GM23338 (cell line): ENCODE measurements at regions not wholly inside any gene's neighbourhood (a gene's known extent, or its start where the extent isn't known, plus 50 kb on each side); places are given as distances from the start of the nearest gene placed in this dataset.

Experiments
- ATAC-seq: fragments of 200-7000 bp; cut with Tn5 transposase; 3 replicates; pipeline ENCODE4 v1.9.1; 2020
- DNase-seq: peaks from one replicate; pipeline ENCODE4 v3.0.0-alpha.2; 2015; ENCODE audit warnings: low spot score
- H2AFZ ChIP-seq: fragments of 200-600 bp; sonication (generic); 2 replicates; pipeline ENCODE4 v1.8.0; 2016; ENCODE audit warnings: antibody characterized with exemption, mild to moderate bottlenecking, moderate library complexity
- H3F3A ChIP-seq: fragments of 200-600 bp; sonication (generic); replicated peaks from 2 replicates; pipeline ENCODE4 v1.8.0; 2017; ENCODE audit warnings: antibody characterized with exemption, mixed run types, low read depth
- H3K27ac ChIP-seq: fragments of 200-600 bp; sonication (generic); 2 replicates; pipeline ENCODE4 v1.6.1; 2016; ENCODE audit warnings: low read depth
- H3K27me3 ChIP-seq: fragments of 200-600 bp; sonication (generic); 2 replicates; pipeline ENCODE4 v1.8.0; 2016; ENCODE audit warnings: mild to moderate bottlenecking, mixed run types, moderate library complexity; ENCODE audit not compliant: insufficient read depth
- H3K36me3 ChIP-seq: fragments of 200-600 bp; sonication (generic); 2 replicates; pipeline ENCODE4 v1.8.0; 2016; ENCODE audit warnings: mild to moderate bottlenecking; ENCODE audit not compliant: insufficient read depth
- H3K4me1 ChIP-seq: fragments of 200-600 bp; sonication (generic); 2 replicates; pipeline ENCODE4 v1.8.0; 2016; ENCODE audit warnings: mild to moderate bottlenecking, moderate library complexity; ENCODE audit not compliant: insufficient read depth
- H3K4me2 ChIP-seq: fragments of 200-600 bp; sonication (generic); 2 replicates; pipeline ENCODE4 v1.7.1; 2017; ENCODE audit warnings: mixed run types
- H3K4me3 ChIP-seq: fragments of 200-600 bp; sonication (generic); 2 replicates; pipeline ENCODE4 v1.6.1; 2016; ENCODE audit warnings: mixed run types
- H3K79me2 ChIP-seq: fragments of 200-600 bp; sonication (generic); replicated peaks from 2 replicates; pipeline ENCODE4 v1.8.0; 2017; ENCODE audit warnings: mild to moderate bottlenecking; ENCODE audit not compliant: insufficient read depth
- H3K9me2 ChIP-seq: fragments of 200-600 bp; sonication (generic); 2 replicates; pipeline ENCODE4 v1.8.0; 2017; ENCODE audit not compliant: insufficient read depth
- H4K20me1 ChIP-seq: fragments of 200-600 bp; sonication (generic); replicated peaks from 2 replicates; pipeline ENCODE4 v1.8.0; 2017; ENCODE audit warnings: mild to moderate bottlenecking; ENCODE audit not compliant: insufficient read depth
- H3K27ac Mint-ChIP-seq: 2 replicates; pipeline ENCODE4 v1.8.0; 2020; ENCODE audit warnings: inconsistent platforms, mild to moderate bottlenecking, moderate library complexity, mixed read lengths
- H3K27me3 Mint-ChIP-seq: 3 replicates; pipeline ENCODE4 v1.8.0; 2022; ENCODE audit warnings: low read depth, mild to moderate bottlenecking, moderate library complexity, mixed read lengths, inconsistent platforms; ENCODE audit not compliant: insufficient read depth, poor library complexity
- H3K36me3 Mint-ChIP-seq: 3 replicates; pipeline ENCODE4 v1.8.0; 2021; ENCODE audit warnings: low read depth, mild to moderate bottlenecking, inconsistent platforms, moderate library complexity, mixed read lengths
- H3K4me1 Mint-ChIP-seq: 3 replicates; pipeline ENCODE4 v1.8.0; 2020; ENCODE audit warnings: mild to moderate bottlenecking, inconsistent platforms, mixed read lengths
- H3K4me3 Mint-ChIP-seq: 3 replicates; pipeline ENCODE4 v1.8.0; 2021; ENCODE audit warnings: moderate library complexity, mild to moderate bottlenecking, inconsistent platforms, mixed read lengths
- H3K9me3 Mint-ChIP-seq: 3 replicates; pipeline ENCODE4 v1.8.0; 2020; ENCODE audit warnings: moderate library complexity, mild to moderate bottlenecking, inconsistent platforms, mixed read lengths
- CREB1 ChIP-seq: fragments of 250-450 bp; sonication (Bioruptor Pico); IDR thresholded peaks from 2 replicates; pipeline ENCODE4 v1.5.0; 2020; ENCODE audit warnings: low read depth, mild to moderate bottlenecking, moderate library complexity
- EZH2 ChIP-seq: fragments of 200-600 bp; sonication (generic); IDR thresholded peaks from one replicate; pipeline ENCODE4 v1.8.0; 2017; ENCODE audit warnings: antibody characterized with exemption, mild to moderate bottlenecking, low read depth; ENCODE audit not compliant: unreplicated experiment
- EZH2phosphoT487 ChIP-seq: fragments of 200-600 bp; sonication (generic); IDR thresholded peaks from one replicate; pipeline ENCODE4 v1.8.1; 2018; ENCODE audit warnings: antibody characterized with exemption; ENCODE audit not compliant: unreplicated experiment
- JUNB ChIP-seq: IDR thresholded peaks from one replicate; pipeline ENCODE4 v1.6.1; 2016; ENCODE audit warnings: antibody characterized with exemption; ENCODE audit not compliant: unreplicated experiment
- NANOG ChIP-seq: IDR thresholded peaks from 2 replicates; pipeline ENCODE4 v1.6.1; 2016; ENCODE audit warnings: antibody characterized with exemption, borderline replicate concordance
- POLR2AphosphoS5 ChIP-seq: IDR thresholded peaks from 2 replicates; pipeline ENCODE4 v1.6.1; 2016; ENCODE audit warnings: antibody characterized with exemption, low read depth
- STAT1 ChIP-seq: IDR thresholded peaks from one replicate; pipeline ENCODE4 v1.6.1; 2016; ENCODE audit warnings: antibody characterized with exemption; ENCODE audit not compliant: unreplicated experiment
- ZNF114 ChIP-seq: fragments of 250-450 bp; sonication (Bioruptor Pico); IDR thresholded peaks from 2 replicates; pipeline ENCODE4 v1.5.0; 2020; ENCODE audit warnings: mild to moderate bottlenecking, moderate library complexity
- ZNF331 ChIP-seq: fragments of 250-450 bp; sonication (Bioruptor Pico); IDR thresholded peaks from 2 replicates; pipeline ENCODE4 v1.5.0; 2020; ENCODE audit warnings: low read depth, mild to moderate bottlenecking, moderate library complexity
- TF ChIP-seq, protein P1 (sequence below): fragments of 250-450 bp; sonication (Bioruptor Pico); IDR thresholded peaks from 2 replicates; pipeline ENCODE4 v1.5.0; 2020; ENCODE audit warnings: mild to moderate bottlenecking, moderate library complexity
- TF ChIP-seq, protein P2 (sequence below), 2 experiments: fragments of 200-600 bp in 1 of 2; sonication (generic) in 1 of 2; conservative IDR thresholded peaks; 2 replicates each; pipeline versions ENCODE4 v1.5.1 to v1.6.1; 2016 to 2017; ENCODE audit warnings: antibody characterized with exemption in 2 of 2, low read depth in 2 of 2, mild to moderate bottlenecking in 2 of 2, moderate library complexity in 1 of 2
- TF ChIP-seq, protein P3 (sequence below): IDR thresholded peaks from one replicate; pipeline ENCODE4 v1.6.1; 2018; ENCODE audit warnings: antibody characterized with exemption; ENCODE audit not compliant: unreplicated experiment
- TF ChIP-seq, protein P4 (sequence below): IDR thresholded peaks from 2 replicates; pipeline ENCODE4 v1.6.1; 2016; ENCODE audit warnings: antibody characterized with exemption

DNA sequence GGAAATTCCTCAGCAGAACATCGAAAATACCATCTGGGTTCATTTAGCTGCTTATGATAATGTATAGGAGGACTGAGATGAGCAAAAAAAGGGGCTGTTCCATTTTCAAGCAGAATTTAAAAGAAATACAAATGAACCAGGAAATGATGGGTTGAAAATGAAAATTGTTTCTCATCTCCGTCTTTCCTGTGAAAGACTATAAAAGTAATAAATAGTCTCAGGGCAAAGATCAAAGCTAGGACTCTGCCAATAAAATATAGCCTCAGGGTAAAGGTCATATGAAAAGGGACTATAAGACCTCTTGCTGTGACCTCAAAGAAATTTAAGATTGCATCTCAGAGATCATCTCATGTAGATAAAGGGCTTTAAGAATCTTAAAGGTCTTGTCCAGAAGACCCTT is 478.0 kb downstream of the BTG1 start:
- no peaks in the 10 kb centered on the region; the same call in 1 of the 2 replicates for H3K9me2 ChIP-seq
- no peaks in the 10 kb centered on the region for H4K20me1 ChIP-seq
- no peak overlapping the region for H3K27ac Mint-ChIP-seq
- H3K36me3 Mint-ChIP-seq: no peaks in the 10 kb centered on the region
- H3K27me3 Mint-ChIP-seq: no peaks in the 10 kb centered on the region
- H2AFZ ChIP-seq: peak overlapping the region; percentile 25; the same call in 1 of the 2 replicates
- H3K9me3 Mint-ChIP-seq: no peaks in the 10 kb centered on the region; the same call in 2 of the 3 replicates
- H3K4me2 ChIP-seq: no peak overlapping the region
- DNase-seq (no peak), ATAC-seq (no peak)
- H3K4me1 Mint-ChIP-seq: no peaks in the 10 kb centered on the region
- H3K4me1 ChIP-seq: no peaks in the 10 kb centered on the region
- no peaks in the 10 kb centered on the region for H3K79me2 ChIP-seq
- H3K36me3 ChIP-seq: no peaks in the 10 kb centered on the region
- H3K4me3 Mint-ChIP-seq: no peak overlapping the region
- TF ChIP-seq, protein P1, sequence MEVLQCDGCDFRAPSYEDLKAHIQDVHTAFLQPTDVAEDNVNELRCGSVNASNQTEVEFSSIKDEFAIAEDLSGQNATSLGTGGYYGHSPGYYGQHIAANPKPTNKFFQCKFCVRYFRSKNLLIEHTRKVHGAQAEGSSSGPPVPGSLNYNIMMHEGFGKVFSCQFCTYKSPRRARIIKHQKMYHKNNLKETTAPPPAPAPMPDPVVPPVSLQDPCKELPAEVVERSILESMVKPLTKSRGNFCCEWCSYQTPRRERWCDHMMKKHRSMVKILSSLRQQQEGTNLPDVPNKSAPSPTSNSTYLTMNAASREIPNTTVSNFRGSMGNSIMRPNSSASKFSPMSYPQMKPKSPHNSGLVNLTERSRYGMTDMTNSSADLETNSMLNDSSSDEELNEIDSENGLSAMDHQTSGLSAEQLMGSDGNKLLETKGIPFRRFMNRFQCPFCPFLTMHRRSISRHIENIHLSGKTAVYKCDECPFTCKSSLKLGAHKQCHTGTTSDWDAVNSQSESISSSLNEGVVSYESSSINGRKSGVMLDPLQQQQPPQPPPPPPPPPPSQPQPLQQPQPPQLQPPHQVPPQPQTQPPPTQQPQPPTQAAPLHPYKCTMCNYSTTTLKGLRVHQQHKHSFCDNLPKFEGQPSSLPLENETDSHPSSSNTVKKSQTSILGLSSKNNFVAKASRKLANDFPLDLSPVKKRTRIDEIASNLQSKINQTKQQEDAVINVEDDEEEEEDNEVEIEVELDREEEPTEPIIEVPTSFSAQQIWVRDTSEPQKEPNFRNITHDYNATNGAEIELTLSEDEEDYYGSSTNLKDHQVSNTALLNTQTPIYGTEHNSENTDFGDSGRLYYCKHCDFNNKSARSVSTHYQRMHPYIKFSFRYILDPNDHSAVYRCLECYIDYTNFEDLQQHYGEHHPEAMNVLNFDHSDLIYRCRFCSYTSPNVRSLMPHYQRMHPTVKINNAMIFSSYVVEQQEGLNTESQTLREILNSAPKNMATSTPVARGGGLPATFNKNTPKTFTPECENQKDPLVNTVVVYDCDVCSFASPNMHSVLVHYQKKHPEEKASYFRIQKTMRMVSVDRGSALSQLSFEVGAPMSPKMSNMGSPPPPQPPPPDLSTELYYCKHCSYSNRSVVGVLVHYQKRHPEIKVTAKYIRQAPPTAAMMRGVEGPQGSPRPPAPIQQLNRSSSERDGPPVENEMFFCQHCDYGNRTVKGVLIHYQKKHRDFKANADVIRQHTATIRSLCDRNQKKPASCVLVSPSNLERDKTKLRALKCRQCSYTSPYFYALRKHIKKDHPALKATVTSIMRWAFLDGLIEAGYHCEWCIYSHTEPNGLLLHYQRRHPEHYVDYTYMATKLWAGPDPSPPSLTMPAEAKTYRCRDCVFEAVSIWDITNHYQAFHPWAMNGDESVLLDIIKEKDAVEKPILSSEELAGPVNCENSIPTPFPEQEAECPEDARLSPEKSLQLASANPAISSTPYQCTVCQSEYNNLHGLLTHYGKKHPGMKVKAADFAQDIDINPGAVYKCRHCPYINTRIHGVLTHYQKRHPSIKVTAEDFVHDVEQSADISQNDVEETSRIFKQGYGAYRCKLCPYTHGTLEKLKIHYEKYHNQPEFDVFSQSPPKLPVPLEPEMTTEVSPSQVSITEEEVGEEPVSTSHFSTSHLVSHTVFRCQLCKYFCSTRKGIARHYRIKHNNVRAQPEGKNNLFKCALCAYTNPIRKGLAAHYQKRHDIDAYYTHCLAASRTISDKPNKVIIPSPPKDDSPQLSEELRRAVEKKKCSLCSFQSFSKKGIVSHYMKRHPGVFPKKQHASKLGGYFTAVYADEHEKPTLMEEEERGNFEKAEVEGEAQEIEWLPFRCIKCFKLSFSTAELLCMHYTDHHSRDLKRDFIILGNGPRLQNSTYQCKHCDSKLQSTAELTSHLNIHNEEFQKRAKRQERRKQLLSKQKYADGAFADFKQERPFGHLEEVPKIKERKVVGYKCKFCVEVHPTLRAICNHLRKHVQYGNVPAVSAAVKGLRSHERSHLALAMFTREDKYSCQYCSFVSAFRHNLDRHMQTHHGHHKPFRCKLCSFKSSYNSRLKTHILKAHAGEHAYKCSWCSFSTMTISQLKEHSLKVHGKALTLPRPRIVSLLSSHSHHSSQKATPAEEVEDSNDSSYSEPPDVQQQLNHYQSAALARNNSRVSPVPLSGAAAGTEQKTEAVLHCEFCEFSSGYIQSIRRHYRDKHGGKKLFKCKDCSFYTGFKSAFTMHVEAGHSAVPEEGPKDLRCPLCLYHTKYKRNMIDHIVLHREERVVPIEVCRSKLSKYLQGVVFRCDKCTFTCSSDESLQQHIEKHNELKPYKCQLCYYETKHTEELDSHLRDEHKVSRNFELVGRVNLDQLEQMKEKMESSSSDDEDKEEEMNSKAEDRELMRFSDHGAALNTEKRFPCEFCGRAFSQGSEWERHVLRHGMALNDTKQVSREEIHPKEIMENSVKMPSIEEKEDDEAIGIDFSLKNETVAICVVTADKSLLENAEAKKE (CRISPR knock-in tag): no peak
- TF ChIP-seq NANOG (no peak), JUNB (no peak), EZH2 (no peak), EZH2phosphoT487 (no peak), POLR2AphosphoS5 (no peak), ZNF114 (CRISPR knock-in tag) (no peak), ZNF331 (CRISPR knock-in tag) (no peak), CREB1 (CRISPR knock-in tag) (no peak), STAT1 (no peak)
- TF ChIP-seq, protein P2, sequence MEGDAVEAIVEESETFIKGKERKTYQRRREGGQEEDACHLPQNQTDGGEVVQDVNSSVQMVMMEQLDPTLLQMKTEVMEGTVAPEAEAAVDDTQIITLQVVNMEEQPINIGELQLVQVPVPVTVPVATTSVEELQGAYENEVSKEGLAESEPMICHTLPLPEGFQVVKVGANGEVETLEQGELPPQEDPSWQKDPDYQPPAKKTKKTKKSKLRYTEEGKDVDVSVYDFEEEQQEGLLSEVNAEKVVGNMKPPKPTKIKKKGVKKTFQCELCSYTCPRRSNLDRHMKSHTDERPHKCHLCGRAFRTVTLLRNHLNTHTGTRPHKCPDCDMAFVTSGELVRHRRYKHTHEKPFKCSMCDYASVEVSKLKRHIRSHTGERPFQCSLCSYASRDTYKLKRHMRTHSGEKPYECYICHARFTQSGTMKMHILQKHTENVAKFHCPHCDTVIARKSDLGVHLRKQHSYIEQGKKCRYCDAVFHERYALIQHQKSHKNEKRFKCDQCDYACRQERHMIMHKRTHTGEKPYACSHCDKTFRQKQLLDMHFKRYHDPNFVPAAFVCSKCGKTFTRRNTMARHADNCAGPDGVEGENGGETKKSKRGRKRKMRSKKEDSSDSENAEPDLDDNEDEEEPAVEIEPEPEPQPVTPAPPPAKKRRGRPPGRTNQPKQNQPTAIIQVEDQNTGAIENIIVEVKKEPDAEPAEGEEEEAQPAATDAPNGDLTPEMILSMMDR (conservative IDR thresholded peaks at IDR 0.05; ENCODE audit: low read depth in 2 of 2): no peak
- TF ChIP-seq, protein P3, sequence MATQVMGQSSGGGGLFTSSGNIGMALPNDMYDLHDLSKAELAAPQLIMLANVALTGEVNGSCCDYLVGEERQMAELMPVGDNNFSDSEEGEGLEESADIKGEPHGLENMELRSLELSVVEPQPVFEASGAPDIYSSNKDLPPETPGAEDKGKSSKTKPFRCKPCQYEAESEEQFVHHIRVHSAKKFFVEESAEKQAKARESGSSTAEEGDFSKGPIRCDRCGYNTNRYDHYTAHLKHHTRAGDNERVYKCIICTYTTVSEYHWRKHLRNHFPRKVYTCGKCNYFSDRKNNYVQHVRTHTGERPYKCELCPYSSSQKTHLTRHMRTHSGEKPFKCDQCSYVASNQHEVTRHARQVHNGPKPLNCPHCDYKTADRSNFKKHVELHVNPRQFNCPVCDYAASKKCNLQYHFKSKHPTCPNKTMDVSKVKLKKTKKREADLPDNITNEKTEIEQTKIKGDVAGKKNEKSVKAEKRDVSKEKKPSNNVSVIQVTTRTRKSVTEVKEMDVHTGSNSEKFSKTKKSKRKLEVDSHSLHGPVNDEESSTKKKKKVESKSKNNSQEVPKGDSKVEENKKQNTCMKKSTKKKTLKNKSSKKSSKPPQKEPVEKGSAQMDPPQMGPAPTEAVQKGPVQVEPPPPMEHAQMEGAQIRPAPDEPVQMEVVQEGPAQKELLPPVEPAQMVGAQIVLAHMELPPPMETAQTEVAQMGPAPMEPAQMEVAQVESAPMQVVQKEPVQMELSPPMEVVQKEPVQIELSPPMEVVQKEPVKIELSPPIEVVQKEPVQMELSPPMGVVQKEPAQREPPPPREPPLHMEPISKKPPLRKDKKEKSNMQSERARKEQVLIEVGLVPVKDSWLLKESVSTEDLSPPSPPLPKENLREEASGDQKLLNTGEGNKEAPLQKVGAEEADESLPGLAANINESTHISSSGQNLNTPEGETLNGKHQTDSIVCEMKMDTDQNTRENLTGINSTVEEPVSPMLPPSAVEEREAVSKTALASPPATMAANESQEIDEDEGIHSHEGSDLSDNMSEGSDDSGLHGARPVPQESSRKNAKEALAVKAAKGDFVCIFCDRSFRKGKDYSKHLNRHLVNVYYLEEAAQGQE: no peak
- TF ChIP-seq, protein P4, sequence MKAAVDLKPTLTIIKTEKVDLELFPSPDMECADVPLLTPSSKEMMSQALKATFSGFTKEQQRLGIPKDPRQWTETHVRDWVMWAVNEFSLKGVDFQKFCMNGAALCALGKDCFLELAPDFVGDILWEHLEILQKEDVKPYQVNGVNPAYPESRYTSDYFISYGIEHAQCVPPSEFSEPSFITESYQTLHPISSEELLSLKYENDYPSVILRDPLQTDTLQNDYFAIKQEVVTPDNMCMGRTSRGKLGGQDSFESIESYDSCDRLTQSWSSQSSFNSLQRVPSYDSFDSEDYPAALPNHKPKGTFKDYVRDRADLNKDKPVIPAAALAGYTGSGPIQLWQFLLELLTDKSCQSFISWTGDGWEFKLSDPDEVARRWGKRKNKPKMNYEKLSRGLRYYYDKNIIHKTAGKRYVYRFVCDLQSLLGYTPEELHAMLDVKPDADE: no peak
- H3K27ac ChIP-seq: no peak overlapping the region
- H3K4me3 ChIP-seq: no peak overlapping the region
- no peaks in the 10 kb centered on the region for H3K27me3 ChIP-seq
- H3F3A ChIP-seq: no peaks in the 10 kb centered on the region
